Lower leg skin (tissue), 3 donors: ENCODE measurements at regions not wholly inside any gene's neighbourhood (a gene's known extent, or its start where the extent isn't known, plus 50 kb on each side); places are given as distances from the start of the nearest gene placed in this dataset.

ENCODE experiments used
- CTCF ChIP-seq, 3 donors: fragments of 450-650 bp; IDR thresholded peaks; one replicate each; pipeline ENCODE4 v1.5.1; 2016; ENCODE audit warnings: antibody characterized with exemption in 3 of 3, mild to moderate bottlenecking in 3 of 3, moderate library complexity in 2 of 3
- POLR2A ChIP-seq, 2 donors: fragments of 450-650 bp; IDR thresholded peaks; one replicate each; pipeline ENCODE4 v1.6.1; 2016 to 2017; ENCODE audit warnings: antibody characterized with exemption in 2 of 2, mild to moderate bottlenecking in 1 of 2, moderate library complexity in 1 of 2

- TF ChIP-seq CTCF (IDR thresholded peaks at IDR 0.05) (no peak), POLR2A (IDR thresholded peaks at IDR 0.05) (no peak)
Observed at GRCh38 chr18:26794230-26795101, 71.0 kb downstream of the AQP4 start.
